ENCODE measurements at regions not wholly inside any gene's neighbourhood (a gene's known extent, or its start where the extent isn't known, plus 50 kb on each side); places are given as distances from the start of the nearest gene placed in this dataset.

- Histone ChIP-seq H3K9ac (ENCODE audit: insufficient read depth, low read length, poor library complexity, severe bottlenecking) (no peak overlapping the region), H3K4me1 (ENCODE audit: control insufficient read depth in 1 of 2, insufficient read depth in 2 of 2, low read length in 2 of 2) (no peaks in the 10 kb centered on the region), H4K20me1 (ENCODE audit: insufficient read depth, low read length) (no peaks in the 10 kb centered on the region), H2AFZ (ENCODE audit: insufficient read depth, low read depth, low read length, poor library complexity, severe bottlenecking) (no peak overlapping the region), H3K9me3 (replicated peaks in 1 of 2; ENCODE audit: control insufficient read depth in 1 of 2, insufficient read depth in 1 of 2, low read length in 2 of 2) (no peaks in the 10 kb centered on the region), H3K36me3 (replicated peaks in 1 of 2; ENCODE audit: control insufficient read depth in 1 of 2, insufficient read depth in 2 of 2, low read length in 2 of 2) (no peaks in the 10 kb centered on the region), H3K79me2 (ENCODE audit: insufficient read depth, low read length) (no peaks in the 10 kb centered on the region), H3K27ac (ENCODE audit: low read depth in 1 of 2, low read length in 2 of 2) (no peak overlapping the region), H3K4me3 (replicated peaks in 1 of 3; ENCODE audit: low read depth in 2 of 3, low read length in 3 of 3) (no peak overlapping the region), H3K4me2 (replicated peaks; ENCODE audit: extremely low read depth, low read length, poor library complexity, severe bottlenecking) (no peak overlapping the region), H3K27me3 (ENCODE audit: control insufficient read depth in 2 of 2, insufficient read depth in 2 of 2, low read length in 2 of 2) (no peaks in the 10 kb centered on the region)
- Mint-ChIP-seq H3K27me3 (ENCODE audit: low read depth in 3 of 3) (peaks cover 0 to 1% (median 0%) of the 10 kb centered on the region in 3 donors), H3K36me3 (no peaks in the 10 kb centered on the region), H3K4me3 (no peak overlapping the region), H3K9me3 (no peaks in the 10 kb centered on the region), H3K27ac (no peak overlapping the region), H3K4me1 (no peaks in the 10 kb centered on the region)
- DNase-seq: no peak
- intact Hi-C loops (cut with micrococcal nuclease): no loop called here
- no peak for TF ChIP-seq CTCF (IDR thresholded peaks at IDR 0.05)
- no CpG with 5 or more reads among the region's 3 CpGs for WGBS (ENCODE audit: insufficient coverage)
Observed at GRCh38 chr14:29350496-29350895, 577.2 kb downstream of the PRKD1 start.

- Histone ChIP-seq H3K9ac (ENCODE audit: insufficient read depth, low read length, poor library complexity, severe bottlenecking) (no peak overlapping the region), H3K9me3 (replicated peaks in 1 of 2; ENCODE audit: control insufficient read depth in 1 of 2, insufficient read depth in 1 of 2, low read length in 2 of 2) (no peaks in the 10 kb centered on the region), H3K4me3 (replicated peaks in 1 of 3; ENCODE audit: low read depth in 2 of 3, low read length in 3 of 3) (no peak overlapping the region), H4K20me1 (ENCODE audit: insufficient read depth, low read length) (no peaks in the 10 kb centered on the region), H3K79me2 (ENCODE audit: insufficient read depth, low read length) (no peaks in the 10 kb centered on the region), H3K4me1 (ENCODE audit: control insufficient read depth in 1 of 2, insufficient read depth in 2 of 2, low read length in 2 of 2) (no peaks in the 10 kb centered on the region), H2AFZ (ENCODE audit: insufficient read depth, low read depth, low read length, poor library complexity, severe bottlenecking) (no peak overlapping the region), H3K27me3 (ENCODE audit: control insufficient read depth in 2 of 2, insufficient read depth in 2 of 2, low read length in 2 of 2) (no peaks in the 10 kb centered on the region), H3K27ac (ENCODE audit: low read depth in 1 of 2, low read length in 2 of 2) (no peak overlapping the region), H3K36me3 (replicated peaks in 1 of 2; ENCODE audit: control insufficient read depth in 1 of 2, insufficient read depth in 2 of 2, low read length in 2 of 2) (no peaks in the 10 kb centered on the region), H3K4me2 (replicated peaks; ENCODE audit: extremely low read depth, low read length, poor library complexity, severe bottlenecking) (no peak overlapping the region)
- intact Hi-C loops (cut with micrococcal nuclease): no loop called here
- H3K36me3 Mint-ChIP-seq: no peaks in the 10 kb centered on the region
- H3K4me3 Mint-ChIP-seq: no peak overlapping the region
- peaks cover 0 to 1% (median 0%) of the 10 kb centered on the region in 3 donors for H3K27me3 Mint-ChIP-seq (ENCODE audit: low read depth in 3 of 3)
- no peak for TF ChIP-seq CTCF (IDR thresholded peaks at IDR 0.05)
- H3K27ac Mint-ChIP-seq: no peak overlapping the region
- no CpG with 5 or more reads among the region's 4 CpGs for WGBS (ENCODE audit: insufficient coverage)
- no peaks in the 10 kb centered on the region for H3K4me1 Mint-ChIP-seq
- no peak for DNase-seq
- no peaks in the 10 kb centered on the region for H3K9me3 Mint-ChIP-seq
Observed at GRCh38 chr14:29351996-29352705, 575.5 kb downstream of the PRKD1 start.
